ENCODE measurements at regions not wholly inside any gene's neighbourhood (a gene's known extent, or its start where the extent isn't known, plus 50 kb on each side); places are given as distances from the start of the nearest gene placed in this dataset.

GRCh38 chr6:6845603-6846002 is 257.1 kb downstream of the LY86 start:
- no peak for TF ChIP-seq CTCF (conservative IDR thresholded peaks at IDR 0.05; ENCODE audit: low read depth, low read length)
- no peak overlapping the region for H3K4me3 ChIP-seq (ENCODE audit: low read length)
- no peak for DNase-seq (ENCODE audit: low read depth)

GRCh38 chr6:6847591-6847990 is 259.1 kb downstream of the LY86 start:
- no peak for DNase-seq (ENCODE audit: low read depth)
- H3K4me3 ChIP-seq (ENCODE audit: low read length) = no peak overlapping the region
- TF ChIP-seq CTCF (conservative IDR thresholded peaks at IDR 0.05; ENCODE audit: low read depth, low read length) = no peak

- no peak for TF ChIP-seq CTCF (conservative IDR thresholded peaks at IDR 0.05; ENCODE audit: low read depth, low read length)
- no peak overlapping the region for H3K4me3 ChIP-seq (ENCODE audit: low read length)
- DNase-seq (ENCODE audit: low read depth) = peak; percentile 69
These were observed 256.5 kb upstream of the RREB1 start for GRCh38 chr6:6851059-6851948.

GRCh38 chr6:6851949-6852261 is 255.9 kb upstream of the RREB1 start:
- TF ChIP-seq CTCF (conservative IDR thresholded peaks at IDR 0.05; ENCODE audit: low read depth, low read length) = no peak
- no peak for DNase-seq (ENCODE audit: low read depth)

GRCh38 chr6:6856538-6857523 is 250.9 kb upstream of the RREB1 start:
- H3K4me3 ChIP-seq (ENCODE audit: low read length) = no peak overlapping the region
- DNase-seq (ENCODE audit: low read depth) = no peak

More at GRCh38 chr6:6851949-6852261, 255.9 kb upstream of the RREB1 start:
- no peak overlapping the region for H3K4me3 ChIP-seq (ENCODE audit: low read length)

GRCh38 chr6:6857528-6857927 is 250.2 kb upstream of the RREB1 start:
- DNase-seq (ENCODE audit: low read depth) = no peak
- no peak for TF ChIP-seq CTCF (conservative IDR thresholded peaks at IDR 0.05; ENCODE audit: low read depth, low read length)
- no peak overlapping the region for H3K4me3 ChIP-seq (ENCODE audit: low read length)

More at GRCh38 chr6:6856538-6857523, 250.9 kb upstream of the RREB1 start:
- no peak for TF ChIP-seq CTCF (conservative IDR thresholded peaks at IDR 0.05; ENCODE audit: low read depth, low read length)
